OCI-LY3 (cell line): ENCODE measurements at regions not wholly inside any gene's neighbourhood (a gene's known extent, or its start where the extent isn't known, plus 50 kb on each side); places are given as distances from the start of the nearest gene placed in this dataset.

Experiments
- H2AFZ ChIP-seq: fragments of 200-600, 300-600 bp; shearing (Covaris generic); 2 replicates; pipeline ENCODE4 v1.6.0; 2014; ENCODE audit warnings: antibody characterized with exemption, low read depth, low read length
- H3K27ac ChIP-seq: fragments of 200-600, 300-600 bp; sonication (generic); 2 replicates; pipeline ENCODE4 v1.5.1; 2014; ENCODE audit warnings: mild to moderate bottlenecking, low read length, moderate library complexity, mixed read lengths
- H3K27me3 ChIP-seq: fragments of 200-600, 300-600 bp; sonication (generic); 2 replicates; pipeline ENCODE4 v1.6.1; 2014; ENCODE audit warnings: low read depth, low read length, mixed read lengths
- H3K36me3 ChIP-seq: fragments of 200-600, 300-600 bp; sonication (generic); replicated peaks from 2 replicates; pipeline ENCODE3; 2014; ENCODE audit warnings: low read depth, low read length, mixed read lengths
- H3K4me1 ChIP-seq: fragments of 300-600, 200-600 bp; sonication (generic); 2 replicates; pipeline ENCODE4 v1.6.1; 2014; ENCODE audit warnings: low read length, mixed read lengths
- H3K4me2 ChIP-seq: fragments of 200-600, 300-600 bp; sonication (generic); 2 replicates; pipeline ENCODE4 v1.6.1; 2014; ENCODE audit warnings: low read length, mixed read lengths
- H3K4me3 ChIP-seq: fragments of 300-600, 200-600 bp; sonication (generic); 2 replicates; pipeline ENCODE4 v1.5.1; 2014; ENCODE audit warnings: antibody characterized with exemption, mild to moderate bottlenecking, low read length, moderate library complexity
- H3K79me2 ChIP-seq: fragments of 300-600, 200-600 bp; shearing (Covaris generic); 2 replicates; pipeline ENCODE4 v1.6.1; 2014; ENCODE audit warnings: mild to moderate bottlenecking, low read length, mixed read lengths
- H3K9ac ChIP-seq: fragments of 300-600, 200-600 bp; shearing (Covaris generic); 2 replicates; pipeline ENCODE4 v1.6.0; 2014; ENCODE audit warnings: mild to moderate bottlenecking, low read length, moderate library complexity
- H3K9me3 ChIP-seq: fragments of 200-600, 300-600 bp; shearing (Covaris generic); 2 replicates; pipeline ENCODE4 v1.6.1; 2014; ENCODE audit warnings: low read length, mixed read lengths; ENCODE audit not compliant: insufficient read depth
- H4K20me1 ChIP-seq: fragments of 200-600, 300-600 bp; sonication (generic); 2 replicates; pipeline ENCODE4 v1.6.1; 2016; ENCODE audit warnings: low read length, mixed read lengths; ENCODE audit not compliant: insufficient read depth
- CTCF ChIP-seq: fragments of 200-600, 300-600 bp; sonication (generic); IDR thresholded peaks from 2 replicates; pipeline ENCODE4 v1.5.1; 2014; ENCODE audit warnings: antibody characterized with exemption, low read length, low read depth
- EZH2phosphoT487 ChIP-seq: fragments of 200-600 bp; shearing (Covaris generic); IDR thresholded peaks from 2 replicates; pipeline ENCODE4 v1.6.1; 2018; ENCODE audit warnings: antibody characterized with exemption, mixed run types, low read depth

GRCh38 chr16:59146140-59146539, 412.0 kb upstream of the GOT2 start:
- H3K27ac ChIP-seq: no peak overlapping the region
- H3K9me3 ChIP-seq: no peaks in the 10 kb centered on the region
- no peaks in the 10 kb centered on the region for H3K27me3 ChIP-seq
- H3K4me3 ChIP-seq: no peak overlapping the region
- H3K79me2 ChIP-seq: no peaks in the 10 kb centered on the region
- H3K36me3 ChIP-seq: no peaks in the 10 kb centered on the region
- no peak for TF ChIP-seq CTCF
- no peak for TF ChIP-seq EZH2phosphoT487
- no peak overlapping the region for H3K9ac ChIP-seq
- H4K20me1 ChIP-seq: no peaks in the 10 kb centered on the region
- no peak overlapping the region for H2AFZ ChIP-seq
- no peak overlapping the region for H3K4me2 ChIP-seq
- H3K4me1 ChIP-seq: no peaks in the 10 kb centered on the region

GRCh38 chr16:59144841-59145240, 410.7 kb upstream of the GOT2 start:
- H3K4me3 ChIP-seq: no peak overlapping the region
- H3K36me3 ChIP-seq: no peaks in the 10 kb centered on the region
- H4K20me1 ChIP-seq: no peaks in the 10 kb centered on the region
- H2AFZ ChIP-seq: no peak overlapping the region
- TF ChIP-seq CTCF (no peak), EZH2phosphoT487 (no peak)
- no peak overlapping the region for H3K4me2 ChIP-seq
- no peaks in the 10 kb centered on the region for H3K27me3 ChIP-seq
- no peak overlapping the region for H3K27ac ChIP-seq
- no peak overlapping the region for H3K9ac ChIP-seq
- H3K79me2 ChIP-seq: no peaks in the 10 kb centered on the region
- no peaks in the 10 kb centered on the region for H3K9me3 ChIP-seq
- H3K4me1 ChIP-seq: no peaks in the 10 kb centered on the region

- H3K27me3 ChIP-seq: no peaks in the 10 kb centered on the region
- no peak overlapping the region for H3K9ac ChIP-seq
- TF ChIP-seq EZH2phosphoT487 (no peak), CTCF (no peak)
- no peaks in the 10 kb centered on the region for H3K79me2 ChIP-seq
- no peak overlapping the region for H2AFZ ChIP-seq
- no peaks in the 10 kb centered on the region for H3K36me3 ChIP-seq
- no peak overlapping the region for H3K4me3 ChIP-seq
- H3K4me2 ChIP-seq: no peak overlapping the region
- no peaks in the 10 kb centered on the region for H4K20me1 ChIP-seq
- H3K9me3 ChIP-seq: no peaks in the 10 kb centered on the region
- H3K27ac ChIP-seq: no peak overlapping the region
- H3K4me1 ChIP-seq: no peaks in the 10 kb centered on the region
These were observed 410.2 kb upstream of the GOT2 start for GRCh38 chr16:59144326-59144725.

- H3K4me1 ChIP-seq: no peaks in the 10 kb centered on the region
These were observed 392.4 kb upstream of the GOT2 start for GRCh38 chr16:59126486-59126885.

More at GRCh38 chr16:59126486-59126885, 392.4 kb upstream of the GOT2 start:
- no peaks in the 10 kb centered on the region for H3K36me3 ChIP-seq
- H3K79me2 ChIP-seq: no peaks in the 10 kb centered on the region
- no peak overlapping the region for H3K27ac ChIP-seq
- no peak overlapping the region for H2AFZ ChIP-seq
- no peaks in the 10 kb centered on the region for H3K27me3 ChIP-seq
- no peaks in the 10 kb centered on the region for H4K20me1 ChIP-seq
- no peak overlapping the region for H3K4me3 ChIP-seq
- H3K4me2 ChIP-seq: no peak overlapping the region
- TF ChIP-seq EZH2phosphoT487 (no peak), CTCF (no peak)
- no peaks in the 10 kb centered on the region for H3K9me3 ChIP-seq
- no peak overlapping the region for H3K9ac ChIP-seq
